ENCODE measurements at regions not wholly inside any gene's neighbourhood (a gene's known extent, or its start where the extent isn't known, plus 50 kb on each side); places are given as distances from the start of the nearest gene placed in this dataset.

GRCh38 chr7:45500257-45500656, 73.9 kb upstream of the ADCY1 start:
- no peak overlapping the region for H3K27ac ChIP-seq (ENCODE audit: low read depth, low read length)
- DNase-seq (ENCODE audit: low read depth, low spot score) (no peak), ATAC-seq (no peak)
- H3K27me3 ChIP-seq (ENCODE audit: insufficient read depth, low read length): peaks cover 24% of the 10 kb centered on the region
- no peak for TF ChIP-seq TCF7L2 (IDR thresholded peaks at IDR 0.05; ENCODE audit: borderline replicate concordance, extremely low read depth, insufficient read depth, insufficient read length)
- TF ChIP-seq EZH2phosphoT487 (IDR thresholded peaks at IDR 0.05; ENCODE audit: borderline replicate concordance): no peak
- no peak for TF ChIP-seq ATF3 (IDR thresholded peaks at IDR 0.05)
- TF ChIP-seq YY1 (IDR thresholded peaks at IDR 0.05; ENCODE audit: extremely low read depth, insufficient replicate concordance, low read depth, low read length): no peak
- no peak for TF ChIP-seq REST (IDR thresholded peaks at IDR 0.05; ENCODE audit: low read depth)
- H4K20me1 ChIP-seq (ENCODE audit: insufficient read depth): no peaks in the 10 kb centered on the region
- no peaks in the 10 kb centered on the region for H3K4me1 ChIP-seq (ENCODE audit: control insufficient read depth in 1 of 2, insufficient read depth in 2 of 2, low read length in 2 of 2)
- H3K9me3 ChIP-seq (ENCODE audit: control insufficient read depth in 1 of 2, insufficient read depth in 1 of 2, low read depth in 1 of 2, low read length in 2 of 2): no peaks in the 10 kb centered on the region
- H2AFZ ChIP-seq (ENCODE audit: low read depth, low read length, poor library complexity, severe bottlenecking): no peak overlapping the region
- intact Hi-C loops (cut with micrococcal nuclease): no loop called here
- no peaks in the 10 kb centered on the region for H3K36me3 ChIP-seq (ENCODE audit: control insufficient read depth in 1 of 2, insufficient read depth in 2 of 2, low read length in 2 of 2)
- ChIA-PET CTCF (no interaction called here), POLR2A (no interaction called here), RAD21 (ENCODE audit: low non-redundant PET in 1 of 2, low total read pairs in 2 of 2, uncharacterized antibody in 2 of 2, unreplicated experiment in 2 of 2) (no interaction called here)
- no peak overlapping the region for H3K4me2 ChIP-seq (ENCODE audit: low read length)
- H3K4me3 ChIP-seq (replicated peaks in 1 of 2; ENCODE audit: low read depth in 1 of 2, low read length in 2 of 2): no peak overlapping the region
- H3K79me2 ChIP-seq (ENCODE audit: insufficient read depth, low read length): no peaks in the 10 kb centered on the region
- BruUV-seq (replicated peaks): no TSS peak
- no peaks in the 10 kb centered on the region for H3K9me2 ChIP-seq (ENCODE audit: insufficient read depth)
- no peak overlapping the region for H3K9ac ChIP-seq (ENCODE audit: low read length)

GRCh38 chr7:45501791-45502190, 72.4 kb upstream of the ADCY1 start:
- no peaks in the 10 kb centered on the region for H3K36me3 ChIP-seq (ENCODE audit: control insufficient read depth in 1 of 2, insufficient read depth in 2 of 2, low read length in 2 of 2)
- H3K79me2 ChIP-seq (ENCODE audit: insufficient read depth, low read length): no peaks in the 10 kb centered on the region
- no peak overlapping the region for H3K27ac ChIP-seq (ENCODE audit: low read depth, low read length)
- ChIA-PET RAD21 (ENCODE audit: low non-redundant PET in 1 of 2, low total read pairs in 2 of 2, uncharacterized antibody in 2 of 2, unreplicated experiment in 2 of 2) (no interaction called here), POLR2A (no interaction called here), CTCF (no interaction called here)
- no peaks in the 10 kb centered on the region for H3K4me1 ChIP-seq (ENCODE audit: control insufficient read depth in 1 of 2, insufficient read depth in 2 of 2, low read length in 2 of 2)
- no peaks in the 10 kb centered on the region for H3K9me2 ChIP-seq (ENCODE audit: insufficient read depth)
- intact Hi-C loops (cut with micrococcal nuclease): no loop called here
- no peak overlapping the region for H3K9ac ChIP-seq (ENCODE audit: low read length)
- TF ChIP-seq RAD21 (IDR thresholded peaks at IDR 0.05; ENCODE audit: low read depth) (no peak), REST (IDR thresholded peaks at IDR 0.05; ENCODE audit: low read depth) (no peak), YY1 (IDR thresholded peaks at IDR 0.05; ENCODE audit: extremely low read depth, insufficient replicate concordance, low read depth, low read length) (no peak), CBX3 (IDR thresholded peaks at IDR 0.05; ENCODE audit: low read depth) (no peak), ZBTB33 (IDR thresholded peaks at IDR 0.05; ENCODE audit: extremely low read depth, insufficient replicate concordance, low read length) (no peak), SIN3A (IDR thresholded peaks at IDR 0.05; ENCODE audit: low read depth) (no peak), SP1 (IDR thresholded peaks at IDR 0.05; ENCODE audit: low read depth) (no peak)
- no TSS peak for BruUV-seq (replicated peaks)
- H4K20me1 ChIP-seq (ENCODE audit: insufficient read depth): no peaks in the 10 kb centered on the region
- H3K4me3 ChIP-seq (replicated peaks in 1 of 2; ENCODE audit: low read depth in 1 of 2, low read length in 2 of 2): no peak overlapping the region
- no peak for ATAC-seq
- DNase-seq (ENCODE audit: low read depth, low spot score): no peak
- H3K27me3 ChIP-seq (ENCODE audit: insufficient read depth, low read length): peaks cover 20% of the 10 kb centered on the region
- H3K9me3 ChIP-seq (ENCODE audit: control insufficient read depth in 1 of 2, insufficient read depth in 1 of 2, low read depth in 1 of 2, low read length in 2 of 2): no peaks in the 10 kb centered on the region
- H3K4me2 ChIP-seq (ENCODE audit: low read length): no peak overlapping the region
- H2AFZ ChIP-seq (ENCODE audit: low read depth, low read length, poor library complexity, severe bottlenecking): no peak overlapping the region

Measured in HCT116 (cell line).